ENCODE measurements at regions not wholly inside any gene's neighbourhood (a gene's known extent, or its start where the extent isn't known, plus 50 kb on each side); places are given as distances from the start of the nearest gene placed in this dataset.

DNA sequence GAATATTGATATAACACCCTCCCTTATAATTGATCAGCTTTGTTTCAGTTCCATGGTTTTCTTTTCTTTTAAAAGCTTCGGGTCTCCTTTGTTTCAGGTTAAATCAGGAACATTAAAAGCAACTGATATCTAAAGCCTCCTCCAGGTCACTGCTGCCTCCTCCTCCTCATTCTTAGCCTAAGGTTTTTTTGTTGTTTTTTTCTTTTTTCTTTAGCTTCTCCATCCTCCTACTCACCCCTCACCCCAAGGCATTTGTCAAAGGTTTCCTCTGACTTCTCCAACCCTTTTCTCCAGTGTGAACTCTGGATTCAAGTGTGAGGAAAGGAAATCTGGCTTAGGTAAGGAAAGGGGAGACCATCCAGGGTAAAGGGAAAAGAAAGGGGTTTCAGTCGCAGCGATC lies 420.2 kb upstream of the NFE2L3 start:
- intact Hi-C loops (cut with micrococcal nuclease): no loop called here
- no peaks in the 10 kb centered on the region for H3K79me2 ChIP-seq (ENCODE audit: insufficient read depth, low read length)
- H3K9me3 ChIP-seq (ENCODE audit: control insufficient read depth in 1 of 2, insufficient read depth in 1 of 2, low read depth in 1 of 2, low read length in 2 of 2): no peaks in the 10 kb centered on the region
- no peak overlapping the region for H3K9ac ChIP-seq (ENCODE audit: low read length)
- no peak overlapping the region for H3K4me2 ChIP-seq (ENCODE audit: low read length)
- ChIA-PET POLR2A (no interaction called here), CTCF (no interaction called here), RAD21 (ENCODE audit: low non-redundant PET in 1 of 2, low total read pairs in 2 of 2, uncharacterized antibody in 2 of 2, unreplicated experiment in 2 of 2) (no interaction called here)
- ATAC-seq (no peak), DNase-seq (ENCODE audit: low read depth, low spot score) (no peak)
- no TSS peak for BruUV-seq (replicated peaks)
- no peak overlapping the region for H3K27ac ChIP-seq (ENCODE audit: low read depth, low read length)
- TF ChIP-seq TCF7L2 (IDR thresholded peaks at IDR 0.05; ENCODE audit: borderline replicate concordance, extremely low read depth, insufficient read depth, insufficient read length) (no peak), CTCF (IDR thresholded peaks at IDR 0.05 in 2 of 3, conservative IDR thresholded peaks at IDR 0.05 in 1 of 3; ENCODE audit: borderline replicate concordance in 1 of 3, insufficient read depth in 1 of 3, low read depth in 2 of 3, low read length in 2 of 3) (no peak), ELF1 (IDR thresholded peaks at IDR 0.05; ENCODE audit: borderline replicate concordance, low read depth) (no peak), RAD21 (IDR thresholded peaks at IDR 0.05; ENCODE audit: low read depth) (no peak), CEBPB (IDR thresholded peaks at IDR 0.05; ENCODE audit: low read depth) (no peak), EZH2 (IDR thresholded peaks at IDR 0.05) (no peak), ZNF274 (IDR thresholded peaks at IDR 0.05; ENCODE audit: low read depth, low read length) (no peak), POLR2AphosphoS5 (IDR thresholded peaks at IDR 0.05; ENCODE audit: low read depth, low read length) (no peak), POLR2A (IDR thresholded peaks at IDR 0.05; ENCODE audit: borderline replicate concordance, extremely low read depth, insufficient read depth, insufficient read length) (no peak), SIN3A (IDR thresholded peaks at IDR 0.05; ENCODE audit: low read depth) (no peak), SRF (IDR thresholded peaks at IDR 0.05; ENCODE audit: low read depth) (no peak), ZBTB33 (IDR thresholded peaks at IDR 0.05; ENCODE audit: extremely low read depth, insufficient replicate concordance, low read length) (no peak), MAX (IDR thresholded peaks at IDR 0.05) (no peak), SP1 (IDR thresholded peaks at IDR 0.05; ENCODE audit: low read depth) (no peak), ZFX (IDR thresholded peaks at IDR 0.05) (no peak)
- TF ChIP-seq, protein P1, sequence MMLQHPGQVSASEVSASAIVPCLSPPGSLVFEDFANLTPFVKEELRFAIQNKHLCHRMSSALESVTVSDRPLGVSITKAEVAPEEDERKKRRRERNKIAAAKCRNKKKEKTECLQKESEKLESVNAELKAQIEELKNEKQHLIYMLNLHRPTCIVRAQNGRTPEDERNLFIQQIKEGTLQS (IDR thresholded peaks at IDR 0.05): no peak
- no peaks in the 10 kb centered on the region for H3K9me2 ChIP-seq (ENCODE audit: insufficient read depth)
- H2AFZ ChIP-seq (ENCODE audit: low read depth, low read length, poor library complexity, severe bottlenecking): no peak overlapping the region
- no peaks in the 10 kb centered on the region for H3K4me1 ChIP-seq (ENCODE audit: control insufficient read depth in 1 of 2, insufficient read depth in 2 of 2, low read length in 2 of 2)
- H3K4me3 ChIP-seq (replicated peaks in 1 of 2; ENCODE audit: low read depth in 1 of 2, low read length in 2 of 2): no peak overlapping the region
- no peaks in the 10 kb centered on the region for H4K20me1 ChIP-seq (ENCODE audit: insufficient read depth)
- H3K36me3 ChIP-seq (ENCODE audit: control insufficient read depth in 1 of 2, insufficient read depth in 2 of 2, low read length in 2 of 2): no peaks in the 10 kb centered on the region
- peaks cover 67% of the 10 kb centered on the region for H3K27me3 ChIP-seq (ENCODE audit: insufficient read depth, low read length)

Measured in HCT116 (cell line).